DMS79 (cell line): ENCODE measurements at regions not wholly inside any gene's neighbourhood (a gene's known extent, or its start where the extent isn't known, plus 50 kb on each side); places are given as distances from the start of the nearest gene placed in this dataset.

Source experiments
- DNase-seq: peaks from one replicate; lab custom pipeline; 2025; lab: John Stamatoyannopoulos, UW

- no peak for DNase-seq
These were observed 93.3 kb downstream of the TMEM174 start for GRCh38 chr5:73266176-73266738.

- no peak for DNase-seq
These were observed 92.6 kb downstream of the TMEM174 start for GRCh38 chr5:73265641-73266040.

GRCh38 chr5:73264631-73265030 lies 91.6 kb downstream of the TMEM174 start:
- no peak for DNase-seq

GRCh38 chr5:73263001-73263710 lies 90.2 kb downstream of the TMEM174 start:
- DNase-seq: no peak

GRCh38 chr5:73256862-73257261 lies 83.9 kb downstream of the TMEM174 start:
- DNase-seq: no peak

GRCh38 chr5:73256462-73256861 lies 83.5 kb downstream of the TMEM174 start:
- no peak for DNase-seq

GRCh38 chr5:73256012-73256411 lies 83.0 kb downstream of the TMEM174 start:
- DNase-seq: no peak

GRCh38 chr5:73254642-73255041 lies 81.6 kb downstream of the TMEM174 start:
- DNase-seq: no peak

- DNase-seq: no peak
These were observed 80.2 kb downstream of the TMEM174 start for GRCh38 chr5:73253047-73253660.

- no peak for DNase-seq
These were observed 77.7 kb downstream of the TMEM174 start for GRCh38 chr5:73250645-73251044.

- no peak for DNase-seq
These were observed 69.7 kb downstream of the TMEM174 start for GRCh38 chr5:73242735-73243134.

- DNase-seq: no peak
These were observed 65.9 kb downstream of the TMEM174 start for GRCh38 chr5:73238873-73239272.

- no peak for DNase-seq
These were observed 63.6 kb downstream of the TMEM174 start for GRCh38 chr5:73236541-73237128.

GRCh38 chr5:73234204-73234555 lies 61.2 kb downstream of the TMEM174 start:
- no peak for DNase-seq

- DNase-seq: no peak
These were observed 60.6 kb downstream of the TMEM174 start for GRCh38 chr5:73233461-73234203.

GRCh38 chr5:73233053-73233460 lies 60.1 kb downstream of the TMEM174 start:
- no peak for DNase-seq

GRCh38 chr5:73232266-73233041 lies 59.5 kb downstream of the TMEM174 start:
- DNase-seq: no peak

- no peak for DNase-seq
These were observed 58.3 kb downstream of the TMEM174 start for GRCh38 chr5:73231246-73231778.

GRCh38 chr5:73230264-73231245 lies 57.6 kb downstream of the TMEM174 start:
- no peak for DNase-seq

GRCh38 chr5:73229271-73229670 lies 56.3 kb downstream of the TMEM174 start:
- DNase-seq: no peak
